ENCODE measurements at regions not wholly inside any gene's neighbourhood (a gene's known extent, or its start where the extent isn't known, plus 50 kb on each side); places are given as distances from the start of the nearest gene placed in this dataset.

- H3K9ac ChIP-seq (ENCODE audit: low read depth in 1 of 2, low read length in 2 of 2): no peak overlapping the region
- H3K27ac ChIP-seq (ENCODE audit: low read depth in 2 of 2, low read length in 2 of 2): no peak overlapping the region
- H3K36me3 ChIP-seq (ENCODE audit: control insufficient read depth in 2 of 2, insufficient read depth in 2 of 2, low read length in 2 of 2): no peaks in the 10 kb centered on the region
Observed at GRCh38 chr16:79723583-79724168, 123.1 kb upstream of the MAF start.

GRCh38 chr16:79721270-79721669 is 120.7 kb upstream of the MAF start:
- Histone ChIP-seq H3K27me3 (ENCODE audit: control insufficient read depth in 2 of 2, insufficient read depth in 2 of 2, low read length in 2 of 2) (no peaks in the 10 kb centered on the region), H3K9me3 (ENCODE audit: control insufficient read depth in 2 of 2, low read length in 2 of 2) (no peaks in the 10 kb centered on the region), H3K36me3 (ENCODE audit: control insufficient read depth in 2 of 2, insufficient read depth in 2 of 2, low read length in 2 of 2) (no peaks in the 10 kb centered on the region), H3K9ac (ENCODE audit: low read depth in 1 of 2, low read length in 2 of 2) (no peak overlapping the region), H3K4me1 (ENCODE audit: control insufficient read depth in 2 of 2, insufficient read depth in 2 of 2, low read length in 2 of 2) (peaks cover 6 to 25% of the 10 kb centered on the region in 2 donors), H3K27ac (ENCODE audit: low read depth in 2 of 2, low read length in 2 of 2) (peak overlapping the region in 1 of 2 donors; percentile 66), H3K4me3 (ENCODE audit: low read length in 2 of 2) (no peak overlapping the region)

More at GRCh38 chr16:79723583-79724168, 123.1 kb upstream of the MAF start:
- Histone ChIP-seq H3K9me3 (ENCODE audit: control insufficient read depth in 2 of 2, low read length in 2 of 2) (no peaks in the 10 kb centered on the region), H3K4me3 (ENCODE audit: low read length in 2 of 2) (no peak overlapping the region), H3K27me3 (ENCODE audit: control insufficient read depth in 2 of 2, insufficient read depth in 2 of 2, low read length in 2 of 2) (no peaks in the 10 kb centered on the region), H3K4me1 (ENCODE audit: control insufficient read depth in 2 of 2, insufficient read depth in 2 of 2, low read length in 2 of 2) (peaks cover 6 to 19% of the 10 kb centered on the region in 2 donors)

- Histone ChIP-seq H3K36me3 (ENCODE audit: control insufficient read depth in 2 of 2, insufficient read depth in 2 of 2, low read length in 2 of 2) (no peaks in the 10 kb centered on the region), H3K4me1 (ENCODE audit: control insufficient read depth in 2 of 2, insufficient read depth in 2 of 2, low read length in 2 of 2) (peaks cover 0 to 24% of the 10 kb centered on the region in 2 donors), H3K9me3 (ENCODE audit: control insufficient read depth in 2 of 2, low read length in 2 of 2) (no peaks in the 10 kb centered on the region), H3K4me3 (ENCODE audit: low read length in 2 of 2) (no peak overlapping the region), H3K27me3 (ENCODE audit: control insufficient read depth in 2 of 2, insufficient read depth in 2 of 2, low read length in 2 of 2) (no peaks in the 10 kb centered on the region), H3K27ac (ENCODE audit: low read depth in 2 of 2, low read length in 2 of 2) (no peak overlapping the region), H3K9ac (ENCODE audit: low read depth in 1 of 2, low read length in 2 of 2) (no peak overlapping the region)
Observed at GRCh38 chr16:79717333-79718137, 117.0 kb upstream of the MAF start.

GRCh38 chr16:79716645-79717332 is 116.3 kb upstream of the MAF start:
- Histone ChIP-seq H3K9me3 (ENCODE audit: control insufficient read depth in 2 of 2, low read length in 2 of 2) (no peaks in the 10 kb centered on the region), H3K27ac (ENCODE audit: low read depth in 2 of 2, low read length in 2 of 2) (no peak overlapping the region), H3K4me1 (ENCODE audit: control insufficient read depth in 2 of 2, insufficient read depth in 2 of 2, low read length in 2 of 2) (peaks cover 0 to 23% of the 10 kb centered on the region in 2 donors), H3K9ac (ENCODE audit: low read depth in 1 of 2, low read length in 2 of 2) (no peak overlapping the region), H3K36me3 (ENCODE audit: control insufficient read depth in 2 of 2, insufficient read depth in 2 of 2, low read length in 2 of 2) (no peaks in the 10 kb centered on the region), H3K4me3 (ENCODE audit: low read length in 2 of 2) (no peak overlapping the region), H3K27me3 (ENCODE audit: control insufficient read depth in 2 of 2, insufficient read depth in 2 of 2, low read length in 2 of 2) (no peaks in the 10 kb centered on the region)

GRCh38 chr16:79715061-79715460 is 114.5 kb upstream of the MAF start:
- H3K9ac ChIP-seq (ENCODE audit: low read depth in 1 of 2, low read length in 2 of 2): no peak overlapping the region
- H3K4me1 ChIP-seq (ENCODE audit: control insufficient read depth in 2 of 2, insufficient read depth in 2 of 2, low read length in 2 of 2): peaks cover 0 to 12% of the 10 kb centered on the region in 2 donors
- H3K27ac ChIP-seq (ENCODE audit: low read depth in 2 of 2, low read length in 2 of 2): no peak overlapping the region
- H3K27me3 ChIP-seq (ENCODE audit: control insufficient read depth in 2 of 2, insufficient read depth in 2 of 2, low read length in 2 of 2): no peaks in the 10 kb centered on the region
- no peaks in the 10 kb centered on the region for H3K36me3 ChIP-seq (ENCODE audit: control insufficient read depth in 2 of 2, insufficient read depth in 2 of 2, low read length in 2 of 2)
- no peaks in the 10 kb centered on the region for H3K9me3 ChIP-seq (ENCODE audit: control insufficient read depth in 2 of 2, low read length in 2 of 2)
- no peak overlapping the region for H3K4me3 ChIP-seq (ENCODE audit: low read length in 2 of 2)

GRCh38 chr16:79714440-79714839 is 113.9 kb upstream of the MAF start:
- no peaks in the 10 kb centered on the region for H3K9me3 ChIP-seq (ENCODE audit: control insufficient read depth in 2 of 2, low read length in 2 of 2)
- no peak overlapping the region for H3K27ac ChIP-seq (ENCODE audit: low read depth in 2 of 2, low read length in 2 of 2)
- H3K4me3 ChIP-seq (ENCODE audit: low read length in 2 of 2): no peak overlapping the region
- H3K27me3 ChIP-seq (ENCODE audit: control insufficient read depth in 2 of 2, insufficient read depth in 2 of 2, low read length in 2 of 2): no peaks in the 10 kb centered on the region
- H3K36me3 ChIP-seq (ENCODE audit: control insufficient read depth in 2 of 2, insufficient read depth in 2 of 2, low read length in 2 of 2): no peaks in the 10 kb centered on the region
- no peak overlapping the region for H3K9ac ChIP-seq (ENCODE audit: low read depth in 1 of 2, low read length in 2 of 2)
- peaks cover 0 to 12% of the 10 kb centered on the region in 2 donors for H3K4me1 ChIP-seq (ENCODE audit: control insufficient read depth in 2 of 2, insufficient read depth in 2 of 2, low read length in 2 of 2)

- H3K27ac ChIP-seq (ENCODE audit: low read depth in 2 of 2, low read length in 2 of 2): no peak overlapping the region
- no peaks in the 10 kb centered on the region for H3K9me3 ChIP-seq (ENCODE audit: control insufficient read depth in 2 of 2, low read length in 2 of 2)
- H3K9ac ChIP-seq (ENCODE audit: low read depth in 1 of 2, low read length in 2 of 2): no peak overlapping the region
- no peaks in the 10 kb centered on the region for H3K27me3 ChIP-seq (ENCODE audit: control insufficient read depth in 2 of 2, insufficient read depth in 2 of 2, low read length in 2 of 2)
- H3K4me3 ChIP-seq (ENCODE audit: low read length in 2 of 2): no peak overlapping the region
- H3K36me3 ChIP-seq (ENCODE audit: control insufficient read depth in 2 of 2, insufficient read depth in 2 of 2, low read length in 2 of 2): no peaks in the 10 kb centered on the region
- H3K4me1 ChIP-seq (ENCODE audit: control insufficient read depth in 2 of 2, insufficient read depth in 2 of 2, low read length in 2 of 2): peaks cover 0 to 12% of the 10 kb centered on the region in 2 donors
Observed at GRCh38 chr16:79713609-79714309, 113.2 kb upstream of the MAF start.

GRCh38 chr16:79712276-79712675 is 111.7 kb upstream of the MAF start:
- Histone ChIP-seq H3K9me3 (ENCODE audit: control insufficient read depth in 2 of 2, low read length in 2 of 2) (no peaks in the 10 kb centered on the region), H3K27me3 (ENCODE audit: control insufficient read depth in 2 of 2, insufficient read depth in 2 of 2, low read length in 2 of 2) (no peaks in the 10 kb centered on the region), H3K9ac (ENCODE audit: low read depth in 1 of 2, low read length in 2 of 2) (peak overlapping the region in 1 of 2 donors; percentile 6), H3K4me1 (ENCODE audit: control insufficient read depth in 2 of 2, insufficient read depth in 2 of 2, low read length in 2 of 2) (peaks cover 0 to 6% of the 10 kb centered on the region in 2 donors), H3K36me3 (ENCODE audit: control insufficient read depth in 2 of 2, insufficient read depth in 2 of 2, low read length in 2 of 2) (no peaks in the 10 kb centered on the region), H3K4me3 (ENCODE audit: low read length in 2 of 2) (no peak overlapping the region), H3K27ac (ENCODE audit: low read depth in 2 of 2, low read length in 2 of 2) (no peak overlapping the region)

- Histone ChIP-seq H3K9me3 (ENCODE audit: control insufficient read depth in 2 of 2, low read length in 2 of 2) (no peaks in the 10 kb centered on the region), H3K4me1 (ENCODE audit: control insufficient read depth in 2 of 2, insufficient read depth in 2 of 2, low read length in 2 of 2) (peaks cover 0 to 5% of the 10 kb centered on the region in 2 donors), H3K36me3 (ENCODE audit: control insufficient read depth in 2 of 2, insufficient read depth in 2 of 2, low read length in 2 of 2) (no peaks in the 10 kb centered on the region), H3K27ac (ENCODE audit: low read depth in 2 of 2, low read length in 2 of 2) (no peak overlapping the region), H3K27me3 (ENCODE audit: control insufficient read depth in 2 of 2, insufficient read depth in 2 of 2, low read length in 2 of 2) (no peaks in the 10 kb centered on the region), H3K9ac (ENCODE audit: low read depth in 1 of 2, low read length in 2 of 2) (no peak overlapping the region), H3K4me3 (ENCODE audit: low read length in 2 of 2) (no peak overlapping the region)
Observed at GRCh38 chr16:79707876-79708275, 107.3 kb upstream of the MAF start.

Measured in mucosa of rectum (tissue), 2 donors.